ENCODE measurements at regions not wholly inside any gene's neighbourhood (a gene's known extent, or its start where the extent isn't known, plus 50 kb on each side); places are given as distances from the start of the nearest gene placed in this dataset.

GRCh38 chr6:103367212-103367611 lies 1492.5 kb downstream of the HACE1 start:
- ChIA-PET CTCF (no interaction called here), SMC1A (ENCODE audit: uncharacterized antibody, unreplicated experiment) (no interaction called here), RAD21 (ENCODE audit: unreplicated experiment) (no interaction called here), POLR2A (no interaction called here)
- TF ChIP-seq SREBF2 (IDR thresholded peaks at IDR 0.05; ENCODE audit: low read length) = no peak
- H3K4me3 ChIP-seq = no peak overlapping the region
- H2AFZ ChIP-seq (ENCODE audit: control insufficient read depth, low read depth, low read length) = no peak overlapping the region
- no TSS peak for BruUV-seq (replicated peaks)
- no peaks in the 10 kb centered on the region for H3K27me3 ChIP-seq (replicated peaks in 1 of 2; ENCODE audit: control insufficient read depth in 2 of 2, insufficient read depth in 2 of 2, low read length in 1 of 2)
- H3K9me3 ChIP-seq (replicated peaks; ENCODE audit: control insufficient read depth, insufficient read depth, low read length) = no peaks in the 10 kb centered on the region
- FAIRE-seq (no peak), ATAC-seq (no peak), DNase-seq (ENCODE audit: low read depth, low spot score) (no peak)
- no peaks in the 10 kb centered on the region for H3K4me1 ChIP-seq (ENCODE audit: control insufficient read depth, insufficient read depth, low read length)
- no peaks in the 10 kb centered on the region for H3K36me3 ChIP-seq (ENCODE audit: control insufficient read depth in 2 of 2, insufficient read depth in 2 of 2, low read length in 1 of 2)
- no peaks in the 10 kb centered on the region for H3K79me2 ChIP-seq (ENCODE audit: control insufficient read depth, insufficient read depth, low read length)
- no peak overlapping the region for H3K9ac ChIP-seq (ENCODE audit: control insufficient read depth, insufficient read depth, low read length)
- no peak overlapping the region for H3K27ac ChIP-seq (ENCODE audit: control insufficient read depth, insufficient read depth)
- intact Hi-C loops (cut with micrococcal nuclease; ENCODE audit: unreplicated experiment) = no loop called here
- H4K20me1 ChIP-seq (ENCODE audit: control insufficient read depth, insufficient read depth) = no peaks in the 10 kb centered on the region
- in situ Hi-C loops (cut with MboI) = no loop called here
- H3K4me2 ChIP-seq (ENCODE audit: control insufficient read depth, insufficient read depth) = no peak overlapping the region

DNA sequence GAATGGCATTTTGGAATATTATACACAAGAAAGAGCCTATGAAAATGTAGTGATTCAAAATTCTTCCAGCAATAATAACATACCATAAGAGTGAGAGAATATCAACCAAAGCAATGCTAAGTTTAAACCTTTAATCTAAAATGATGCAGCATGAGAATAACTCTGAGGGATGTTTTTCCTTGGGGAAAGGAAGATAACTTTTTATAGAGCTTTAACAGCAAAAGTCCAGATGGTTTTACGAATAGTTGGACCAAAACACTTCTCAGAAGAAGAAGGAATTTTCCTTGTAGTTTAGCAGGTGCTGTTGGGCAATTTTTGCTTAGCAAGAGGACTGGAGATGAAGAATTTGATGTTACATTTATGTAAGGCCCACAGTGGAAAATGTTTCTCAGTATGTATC lies 1503.2 kb downstream of the HACE1 start:
- SMC1A ChIA-PET (ENCODE audit: uncharacterized antibody, unreplicated experiment) = no interaction called here
- DNase-seq (ENCODE audit: low read depth, low spot score) (no peak), FAIRE-seq (no peak), ATAC-seq (no peak)
- no TSS peak for BruUV-seq (replicated peaks)
- no peak overlapping the region for H3K4me2 ChIP-seq (ENCODE audit: control insufficient read depth, insufficient read depth)
- WGBS (ENCODE audit: insufficient coverage, insufficient replicate concordance, low lambda C conversion rate, missing lambda C conversion rate) = 0% methylated on average over 1 of the region's 1 CpG
- H3K4me1 ChIP-seq (ENCODE audit: control insufficient read depth, insufficient read depth, low read length) = no peaks in the 10 kb centered on the region
- no peak for TF ChIP-seq RUNX3 (IDR thresholded peaks at IDR 0.05; ENCODE audit: low read length)
- no peak for TF ChIP-seq CBX3 (IDR thresholded peaks at IDR 0.05; ENCODE audit: borderline replicate concordance, low read depth)
- TF ChIP-seq LARP7 (IDR thresholded peaks at IDR 0.05) = no peak
- TF ChIP-seq TARDBP (IDR thresholded peaks at IDR 0.05; ENCODE audit: borderline replicate concordance) = no peak
- no peak for TF ChIP-seq MYB (IDR thresholded peaks at IDR 0.05; ENCODE audit: borderline replicate concordance, low read depth, low read length)
- no peak for TF ChIP-seq ZSCAN29 (IDR thresholded peaks at IDR 0.05)
- no peak for TF ChIP-seq PBX3 (IDR thresholded peaks at IDR 0.05; ENCODE audit: insufficient replicate concordance, low read depth, low read length)
- no peak for TF ChIP-seq PKNOX1 (IDR thresholded peaks at IDR 0.05)
- no peaks in the 10 kb centered on the region for H4K20me1 ChIP-seq (ENCODE audit: control insufficient read depth, insufficient read depth)
- no peaks in the 10 kb centered on the region for H3K79me2 ChIP-seq (ENCODE audit: control insufficient read depth, insufficient read depth, low read length)
- intact Hi-C loops (cut with micrococcal nuclease; ENCODE audit: unreplicated experiment) (no loop called here), in situ Hi-C loops (cut with MboI) (no loop called here)
- H3K4me3 ChIP-seq = no peak overlapping the region
- H3K9ac ChIP-seq (ENCODE audit: control insufficient read depth, insufficient read depth, low read length) = no peak overlapping the region
- RAD21 ChIA-PET (ENCODE audit: unreplicated experiment) = no interaction called here
- H3K27ac ChIP-seq (ENCODE audit: control insufficient read depth, insufficient read depth) = no peak overlapping the region
- no peaks in the 10 kb centered on the region for H3K27me3 ChIP-seq (replicated peaks in 1 of 2; ENCODE audit: control insufficient read depth in 2 of 2, insufficient read depth in 2 of 2, low read length in 1 of 2)
- no peak overlapping the region for H2AFZ ChIP-seq (ENCODE audit: control insufficient read depth, low read depth, low read length)
- CTCF ChIA-PET = no interaction called here
- no peaks in the 10 kb centered on the region for H3K9me3 ChIP-seq (replicated peaks; ENCODE audit: control insufficient read depth, insufficient read depth, low read length)
- POLR2A ChIA-PET = no interaction called here
- no peaks in the 10 kb centered on the region for H3K36me3 ChIP-seq (ENCODE audit: control insufficient read depth in 2 of 2, insufficient read depth in 2 of 2, low read length in 1 of 2)
